Chondrocyte (in vitro differentiated cells): ENCODE measurements at regions not wholly inside any gene's neighbourhood (a gene's known extent, or its start where the extent isn't known, plus 50 kb on each side); places are given as distances from the start of the nearest gene placed in this dataset.

Experiments
- DNase-seq: peaks from one replicate; pipeline ENCODE4 v3.0.0; 2021; ENCODE audit warnings: mixed read lengths, low spot score
- H3K27ac Mint-ChIP-seq: one replicate; pipeline ENCODE4 v1.8.0; 2021; ENCODE audit warnings: mild to moderate bottlenecking, moderate library complexity, mixed read lengths; ENCODE audit not compliant: unreplicated experiment
- H3K27me3 Mint-ChIP-seq: 2 replicates; pipeline ENCODE4 v1.8.0; 2021; ENCODE audit warnings: low read depth, mixed read lengths
- H3K36me3 Mint-ChIP-seq: 2 replicates; pipeline ENCODE4 v1.8.0; 2021; ENCODE audit warnings: low read depth, mixed read lengths
- H3K4me1 Mint-ChIP-seq: 2 replicates; pipeline ENCODE4 v1.8.0; 2021; ENCODE audit warnings: low read depth, mild to moderate bottlenecking, mixed read lengths
- H3K4me3 Mint-ChIP-seq: one replicate; pipeline ENCODE4 v1.8.0; 2021; ENCODE audit warnings: mild to moderate bottlenecking, moderate library complexity, mixed read lengths; ENCODE audit not compliant: unreplicated experiment
- H3K9me3 Mint-ChIP-seq: 2 replicates; pipeline ENCODE4 v1.8.0; 2021; ENCODE audit warnings: low read depth, mixed read lengths
- CTCF ChIP-seq: fragments of 200-600 bp; sonication (generic); IDR thresholded peaks from 2 replicates; pipeline ENCODE4 v1.5.0; 2021; ENCODE audit warnings: antibody characterized with exemption, mild to moderate bottlenecking, moderate library complexity

GRCh38 chr1:229136822-229137221 lies 134.1 kb upstream of the RAB4A start:
- Mint-ChIP-seq H3K27me3 (peaks cover 34% of the 10 kb centered on the region), H3K36me3 (peaks cover 2% of the 10 kb centered on the region), H3K4me1 (no peaks in the 10 kb centered on the region), H3K27ac (no peak overlapping the region), H3K9me3 (peaks cover 11% of the 10 kb centered on the region), H3K4me3 (no peak overlapping the region)
- TF ChIP-seq CTCF, result no peak
- DNase-seq, result no peak

GRCh38 chr1:229137271-229137670 lies 133.6 kb upstream of the RAB4A start:
- DNase-seq, result no peak
- Mint-ChIP-seq H3K27me3 (peaks cover 30% of the 10 kb centered on the region), H3K4me3 (no peak overlapping the region), H3K36me3 (peaks cover 2% of the 10 kb centered on the region), H3K9me3 (peaks cover 11% of the 10 kb centered on the region), H3K4me1 (no peaks in the 10 kb centered on the region), H3K27ac (no peak overlapping the region)
- no peak for TF ChIP-seq CTCF

- H3K36me3 Mint-ChIP-seq, result peaks cover 2% of the 10 kb centered on the region
- no peak for TF ChIP-seq CTCF
- H3K27me3 Mint-ChIP-seq, result peaks cover 27% of the 10 kb centered on the region
- no peak overlapping the region for H3K27ac Mint-ChIP-seq
- no peak for DNase-seq
- H3K4me3 Mint-ChIP-seq, result no peak overlapping the region
- H3K4me1 Mint-ChIP-seq, result no peaks in the 10 kb centered on the region
- peaks cover 10% of the 10 kb centered on the region for H3K9me3 Mint-ChIP-seq
Measured at GRCh38 chr1:229138058-229138457, 132.9 kb upstream of the RAB4A start.

- no peaks in the 10 kb centered on the region for H3K36me3 Mint-ChIP-seq
- peaks cover 16% of the 10 kb centered on the region for H3K27me3 Mint-ChIP-seq
- peaks cover 4% of the 10 kb centered on the region for H3K9me3 Mint-ChIP-seq
- TF ChIP-seq CTCF, result no peak
- no peak overlapping the region for H3K4me3 Mint-ChIP-seq
- H3K4me1 Mint-ChIP-seq, result no peaks in the 10 kb centered on the region
- no peak for DNase-seq
- H3K27ac Mint-ChIP-seq, result no peak overlapping the region
Measured at GRCh38 chr1:229139331-229140118, 131.4 kb upstream of the RAB4A start.

- Mint-ChIP-seq H3K27me3 (peaks cover 16% of the 10 kb centered on the region), H3K4me1 (no peaks in the 10 kb centered on the region), H3K36me3 (no peaks in the 10 kb centered on the region), H3K9me3 (peaks cover 4% of the 10 kb centered on the region), H3K27ac (no peak overlapping the region), H3K4me3 (no peak overlapping the region)
- DNase-seq, result no peak
- no peak for TF ChIP-seq CTCF
Measured at GRCh38 chr1:229140119-229140396, 130.9 kb upstream of the RAB4A start.
